Astrocyte (in vitro differentiated cells and primary cell): ENCODE measurements at regions not wholly inside any gene's neighbourhood (a gene's known extent, or its start where the extent isn't known, plus 50 kb on each side); places are given as distances from the start of the nearest gene placed in this dataset.
A peak's percentile ranks its signal among the peaks of the same experiment; 100 is the strongest.

Source experiments
- DNase-seq: peaks from one replicate; pipeline ENCODE4 v3.0.0-alpha.2; 2010; ENCODE audit warnings: low read depth
- FAIRE-seq: peaks from 2 replicates; lab custom pipeline; 2011; peaks lifted over from hg19 to GRCh38; lab: Jason Lieb, UNC
- H2AFZ ChIP-seq: 2 replicates; pipeline ENCODE4 v1.6.0; 2012; ENCODE audit warnings: low read depth, low read length, inconsistent platforms
- H3K27ac ChIP-seq: 2 replicates; pipeline ENCODE4 v1.5.1; 2011; ENCODE audit warnings: low read depth, low read length, inconsistent platforms
- H3K27me3 ChIP-seq: 2 replicates; pipeline ENCODE4 v1.6.0; 2011; ENCODE audit warnings: low read length, inconsistent platforms; ENCODE audit not compliant: insufficient read depth
- H3K36me3 ChIP-seq: 2 replicates; pipeline ENCODE4 v1.5.1; 2011; ENCODE audit warnings: low read length, inconsistent platforms; ENCODE audit not compliant: insufficient read depth
- H3K4me1 ChIP-seq: 2 replicates; pipeline ENCODE4 v1.5.1; 2011; ENCODE audit warnings: low read length, inconsistent platforms; ENCODE audit not compliant: insufficient read depth
- H3K4me2 ChIP-seq: 2 replicates; pipeline ENCODE4 v1.6.0; 2012; ENCODE audit warnings: low read length, inconsistent platforms
- H3K4me3 ChIP-seq: 2 replicates; pipeline ENCODE4 v1.5.1; 2011; ENCODE audit warnings: low read depth, mild to moderate bottlenecking, low read length, inconsistent platforms; ENCODE audit not compliant: insufficient read depth
- H3K79me2 ChIP-seq: 2 replicates; pipeline ENCODE4 v1.6.0; 2012; ENCODE audit warnings: mild to moderate bottlenecking, low read length, inconsistent platforms; ENCODE audit not compliant: insufficient read depth
- H3K9ac ChIP-seq: 2 replicates; pipeline ENCODE4 v1.6.0; 2012; ENCODE audit warnings: mild to moderate bottlenecking, low read length, inconsistent platforms
- H3K9me3 ChIP-seq: 2 replicates; pipeline ENCODE4 v1.5.1; 2012; ENCODE audit warnings: low read depth, mild to moderate bottlenecking, low read length, inconsistent platforms; ENCODE audit not compliant: insufficient read depth
- H4K20me1 ChIP-seq: 2 replicates; pipeline ENCODE4 v1.6.0; 2012; ENCODE audit warnings: low read length, inconsistent platforms; ENCODE audit not compliant: insufficient read depth
- H3K27ac Mint-ChIP-seq: one replicate; pipeline ENCODE4 v1.8.0; 2021; ENCODE audit warnings: mild to moderate bottlenecking, mixed read lengths; ENCODE audit not compliant: unreplicated experiment
- H3K27me3 Mint-ChIP-seq: one replicate; pipeline ENCODE4 v1.8.0; 2021; ENCODE audit warnings: low read depth, mixed read lengths; ENCODE audit not compliant: unreplicated experiment
- H3K36me3 Mint-ChIP-seq: one replicate; pipeline ENCODE4 v1.8.0; 2021; ENCODE audit warnings: low read depth, mixed read lengths; ENCODE audit not compliant: unreplicated experiment
- H3K4me1 Mint-ChIP-seq: one replicate; pipeline ENCODE4 v1.8.0; 2021; ENCODE audit warnings: low read depth, mixed read lengths; ENCODE audit not compliant: unreplicated experiment
- H3K4me3 Mint-ChIP-seq: one replicate; pipeline ENCODE4 v1.8.0; 2021; ENCODE audit warnings: mild to moderate bottlenecking, moderate library complexity, mixed read lengths; ENCODE audit not compliant: unreplicated experiment
- H3K9me3 Mint-ChIP-seq: one replicate; pipeline ENCODE4 v1.8.0; 2021; ENCODE audit warnings: mild to moderate bottlenecking, mixed read lengths; ENCODE audit not compliant: unreplicated experiment
- CTCF ChIP-seq: IDR thresholded peaks from 2 replicates; pipeline ENCODE4 v1.5.1; 2011; ENCODE audit warnings: low read depth, mild to moderate bottlenecking, inconsistent platforms, low read length, moderate library complexity; ENCODE audit not compliant: insufficient read depth
- EZH2 ChIP-seq: IDR thresholded peaks from 2 replicates; pipeline ENCODE4 v1.6.1; 2012; ENCODE audit warnings: mild to moderate bottlenecking, low read length, inconsistent platforms; ENCODE audit not compliant: insufficient read depth

- no peaks in the 10 kb centered on the region for H3K9me3 ChIP-seq
- H3K27me3 ChIP-seq = no peaks in the 10 kb centered on the region
- H3K27ac Mint-ChIP-seq = no peak overlapping the region
- no peaks in the 10 kb centered on the region for H3K36me3 ChIP-seq
- H3K4me1 Mint-ChIP-seq = no peaks in the 10 kb centered on the region
- no peaks in the 10 kb centered on the region for H3K27me3 Mint-ChIP-seq
- peaks cover 6% of the 10 kb centered on the region for H3K9me3 Mint-ChIP-seq
- no peak for FAIRE-seq
- H3K27ac ChIP-seq = no peak overlapping the region
- no peak overlapping the region for H3K4me3 ChIP-seq
- H3K4me3 Mint-ChIP-seq = no peak overlapping the region
- H2AFZ ChIP-seq = no peak overlapping the region
- H4K20me1 ChIP-seq = no peaks in the 10 kb centered on the region
- no peaks in the 10 kb centered on the region for H3K4me1 ChIP-seq
- H3K4me2 ChIP-seq = no peak overlapping the region
- no peaks in the 10 kb centered on the region for H3K79me2 ChIP-seq
- TF ChIP-seq EZH2 (no peak), CTCF (no peak)
- no peak overlapping the region for H3K9ac ChIP-seq
- peak; percentile 17 for DNase-seq
- no peaks in the 10 kb centered on the region for H3K36me3 Mint-ChIP-seq
Measured at GRCh38 chr6:78810698-78811097, 56.7 kb upstream of the IRAK1BP1 start.
